Frontal cortex (tissue), 3 donors: ENCODE measurements at regions not wholly inside any gene's neighbourhood (a gene's known extent, or its start where the extent isn't known, plus 50 kb on each side); places are given as distances from the start of the nearest gene placed in this dataset.

Experiments used
- DNase-seq, 2 donors: peaks; one replicate each; pipeline ENCODE4 v3.0.0; 2012; ENCODE audit warnings: low spot score in 2 of 2
- FAIRE-seq: peaks from 2 replicates; lab custom pipeline; 2012; peaks lifted over from hg19 to GRCh38; lab: Jason Lieb, UNC
- donor health status: control.
- donor health status: control.
- donor health status: control.

DNA sequence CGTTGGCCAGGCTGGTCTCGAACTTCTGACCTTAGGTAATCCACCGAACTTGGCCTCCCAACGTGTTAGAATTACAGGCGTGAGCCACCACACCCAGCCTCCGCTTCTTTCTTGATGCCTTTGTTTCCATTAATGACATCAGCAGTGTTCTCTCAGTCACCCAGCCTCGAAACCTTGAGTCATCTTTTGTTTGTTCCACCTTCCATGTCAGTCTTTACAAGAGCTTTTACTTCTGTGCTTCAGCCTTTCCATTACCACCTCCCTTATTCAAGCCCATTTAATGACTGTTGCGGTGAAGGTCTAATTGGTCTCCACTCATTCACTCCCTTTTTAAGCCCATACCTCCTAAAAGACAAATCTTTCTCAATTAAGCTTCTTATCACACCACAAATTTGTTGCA, 146.6 kb upstream of the ADGRL2 start:
- no peak for DNase-seq
- FAIRE-seq: no peak

DNA sequence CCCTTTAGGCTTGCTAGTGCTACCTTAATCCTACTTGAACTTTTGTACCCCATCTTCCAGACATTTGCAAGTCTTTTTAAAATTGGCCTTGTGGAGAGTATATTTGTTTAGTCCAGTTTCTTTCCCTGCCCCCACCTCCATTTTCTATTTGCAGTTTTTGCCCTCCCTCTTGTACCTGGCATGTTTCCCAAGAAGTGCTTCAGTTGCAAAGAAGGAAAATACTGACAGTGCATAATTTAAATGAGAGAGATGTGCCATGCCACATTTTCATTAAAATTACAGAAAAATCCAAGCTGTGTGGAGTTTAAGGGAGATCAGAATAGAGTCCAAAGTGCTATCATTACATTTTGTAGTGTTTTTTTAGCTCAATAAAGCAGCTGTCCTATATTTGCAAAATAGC, 150.0 kb upstream of the ADGRL2 start:
- FAIRE-seq: no peak

GRCh38 chr1:81635816-81636215, 164.9 kb upstream of the ADGRL2 start:
- FAIRE-seq (no peak), DNase-seq (no peak)

More for the DNA sequence above, 150.0 kb upstream of the ADGRL2 start:
- no peak for DNase-seq

DNA sequence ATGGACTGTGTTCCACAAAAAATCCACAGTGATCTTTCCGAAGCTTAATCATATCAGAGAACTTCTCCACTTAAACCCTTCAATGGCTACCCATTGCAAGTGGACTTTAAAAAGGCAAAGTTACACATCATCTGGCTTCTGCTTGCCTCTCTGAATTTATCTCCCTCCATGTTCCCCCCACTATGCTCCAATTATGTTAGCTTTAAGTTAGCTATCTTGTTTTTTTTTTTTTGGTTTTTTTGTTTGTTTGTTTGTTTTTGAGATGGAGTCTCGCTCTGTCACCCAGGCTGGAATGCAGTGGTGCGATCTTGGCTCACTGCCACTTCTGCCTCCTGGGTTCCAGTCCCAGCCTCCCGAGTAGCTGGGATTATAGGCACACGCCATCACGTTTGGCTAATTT, 166.4 kb upstream of the ADGRL2 start:
- FAIRE-seq: no peak
- DNase-seq: no peak

- no peak for FAIRE-seq
Measured at GRCh38 chr1:81619156-81619555, 181.6 kb upstream of the ADGRL2 start.

GRCh38 chr1:81618376-81618775, 182.4 kb upstream of the ADGRL2 start:
- FAIRE-seq (no peak), DNase-seq (no peak)

More at GRCh38 chr1:81619156-81619555, 181.6 kb upstream of the ADGRL2 start:
- DNase-seq: no peak

- DNase-seq (no peak), FAIRE-seq (no peak)
Measured at GRCh38 chr1:81617308-81617967, 183.3 kb upstream of the ADGRL2 start.

- no peak for FAIRE-seq
- DNase-seq: no peak
Measured at GRCh38 chr1:81613803-81614202, 186.9 kb upstream of the ADGRL2 start.

DNA sequence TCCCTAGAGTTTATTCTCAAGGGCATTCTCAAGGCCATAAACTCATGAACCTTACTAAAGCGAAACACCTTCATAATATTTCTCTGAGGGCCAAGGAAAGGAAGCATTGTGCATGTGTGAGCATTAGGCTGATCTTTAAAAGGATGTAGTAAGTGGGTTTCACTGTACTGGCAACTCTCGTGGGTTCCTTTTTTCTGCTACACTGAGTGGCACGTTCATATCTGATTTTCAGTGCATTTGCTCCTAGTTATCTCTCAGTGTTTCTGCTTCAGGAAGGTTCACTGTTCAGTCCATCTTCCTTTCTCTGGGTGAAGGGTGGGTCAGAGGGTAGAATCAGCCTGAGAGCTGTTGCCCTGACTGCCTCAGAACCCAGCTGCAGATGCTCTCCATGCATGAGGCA, 192.8 kb upstream of the ADGRL2 start:
- DNase-seq: no peak
- no peak for FAIRE-seq

- no peak for DNase-seq
Measured at GRCh38 chr1:81607086-81607485, 193.6 kb upstream of the ADGRL2 start.

GRCh38 chr1:81606656-81607055, 194.1 kb upstream of the ADGRL2 start:
- DNase-seq: no peak
- no peak for FAIRE-seq

More at GRCh38 chr1:81607086-81607485, 193.6 kb upstream of the ADGRL2 start:
- no peak for FAIRE-seq

DNA sequence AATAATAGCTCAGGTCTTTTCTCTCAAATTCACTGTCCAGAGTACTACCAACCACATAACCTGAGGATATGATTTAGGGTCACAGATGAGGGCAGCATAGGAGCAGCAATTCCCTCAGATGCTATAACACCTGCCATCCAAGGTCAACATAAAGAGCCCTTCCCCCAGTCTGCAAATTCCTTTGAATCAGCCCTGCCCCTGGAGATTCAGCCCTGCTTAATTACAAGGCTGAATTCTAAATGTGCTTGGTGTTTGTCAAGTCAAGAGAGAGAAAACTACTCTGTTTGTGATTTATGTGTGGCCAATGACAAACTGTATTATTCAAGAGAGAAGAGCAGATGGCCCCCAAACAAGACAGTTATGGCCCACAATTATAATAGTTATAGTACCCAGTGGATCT, 195.7 kb upstream of the ADGRL2 start:
- DNase-seq (no peak), FAIRE-seq (no peak)

DNA sequence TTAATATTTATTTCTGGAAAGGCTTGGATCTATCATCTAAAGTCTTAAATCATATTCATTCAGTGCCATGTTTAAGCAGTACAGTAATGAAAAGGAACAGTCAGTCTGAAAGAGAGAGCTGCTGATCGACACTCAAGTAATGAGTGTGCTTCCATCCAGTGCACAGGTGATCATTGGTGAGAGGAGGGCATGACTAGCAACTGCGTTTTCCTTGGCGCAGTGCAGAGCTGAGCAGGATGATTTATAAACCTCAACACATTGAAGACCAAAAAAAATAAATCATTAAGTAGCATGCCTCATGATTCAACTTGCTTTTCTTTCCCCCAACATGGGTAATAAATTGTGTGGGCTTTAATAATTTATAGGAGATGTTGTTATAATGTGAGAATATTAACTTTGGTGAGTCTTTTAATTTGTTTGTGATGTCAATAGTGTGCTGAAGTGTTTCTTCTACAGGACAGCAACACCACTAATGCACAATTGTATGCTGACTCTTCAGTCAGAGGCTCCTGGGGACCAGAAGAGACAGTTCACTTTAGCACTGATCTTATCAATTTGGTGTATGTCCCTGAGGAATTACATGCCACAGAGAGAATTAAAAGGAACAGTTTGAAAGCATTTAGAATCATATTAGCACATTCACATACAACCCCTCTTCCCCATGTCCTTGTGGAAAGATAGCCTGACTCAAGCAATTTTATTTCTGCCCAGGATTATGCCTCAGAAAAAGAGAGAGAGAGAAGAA, 199.7 kb upstream of the ADGRL2 start:
- FAIRE-seq (no peak), DNase-seq (no peak)

DNA sequence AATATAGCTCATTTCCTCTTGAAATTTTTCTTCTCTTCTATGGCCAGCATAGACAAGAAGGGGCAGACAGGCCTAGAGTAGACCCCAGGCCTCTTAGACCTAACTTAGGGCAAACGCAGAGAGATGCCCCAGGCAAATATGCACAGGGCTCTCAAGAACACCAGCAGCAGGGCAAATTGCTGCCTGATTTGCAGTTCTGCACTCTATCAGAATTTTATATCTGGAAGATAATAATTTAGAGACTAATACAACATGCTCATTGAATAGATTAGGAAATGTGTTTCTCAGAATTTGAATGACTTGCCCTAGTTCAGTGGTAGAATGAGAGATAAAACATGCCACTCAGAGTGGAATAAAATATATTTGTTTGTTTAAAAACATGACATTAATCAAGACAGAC, 200.4 kb upstream of the ADGRL2 start:
- no peak for FAIRE-seq

GRCh38 chr1:81598623-81599022, 202.1 kb upstream of the ADGRL2 start:
- no peak for DNase-seq
- FAIRE-seq: no peak

More for the DNA sequence above, 200.4 kb upstream of the ADGRL2 start:
- DNase-seq: no peak

GRCh38 chr1:81597720-81598426, 202.9 kb upstream of the ADGRL2 start:
- FAIRE-seq (no peak), DNase-seq (no peak)

DNA sequence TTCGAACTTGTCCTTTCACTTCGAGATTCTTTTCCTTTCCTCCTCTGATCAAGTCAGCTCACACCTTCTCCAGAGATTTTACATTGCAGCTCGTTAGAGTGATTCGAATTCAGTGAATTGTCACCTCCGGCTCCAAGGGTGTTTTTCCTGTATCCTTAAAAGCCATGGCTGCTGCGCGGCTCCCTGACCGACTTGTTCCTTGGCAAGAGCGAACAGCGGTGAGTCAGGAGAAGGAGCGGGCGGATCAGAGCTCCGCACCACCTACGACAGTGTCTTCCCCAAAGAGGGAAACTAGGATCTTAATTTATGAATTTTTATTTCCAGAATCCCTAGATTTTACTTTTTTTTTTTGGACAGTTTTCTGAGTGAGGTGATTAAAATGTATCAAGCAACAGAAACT, 204.4 kb upstream of the ADGRL2 start:
- DNase-seq (no peak), FAIRE-seq (no peak)

- FAIRE-seq: no peak
- no peak for DNase-seq
Measured at GRCh38 chr1:81594206-81594605, 206.5 kb upstream of the ADGRL2 start.

DNA sequence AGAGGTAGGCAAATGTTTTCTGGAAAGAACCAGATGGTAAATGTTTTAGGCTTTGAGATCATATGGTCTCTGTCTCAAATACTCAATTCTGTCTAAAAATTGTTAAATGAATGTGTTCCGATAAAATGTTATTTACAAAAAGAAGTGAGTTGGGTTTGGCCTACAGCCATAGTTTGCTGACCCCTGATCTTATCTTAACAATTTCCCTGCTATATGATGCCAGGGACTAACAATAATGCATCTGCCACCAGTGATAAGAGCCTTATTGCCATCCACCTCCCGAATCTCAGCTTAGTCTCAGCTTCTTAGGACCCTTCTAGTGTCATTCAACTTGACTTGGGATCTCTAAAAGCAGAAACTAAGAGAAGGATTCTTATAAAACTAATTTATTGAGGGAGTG, 208.5 kb upstream of the ADGRL2 start:
- no peak for FAIRE-seq
- DNase-seq: no peak

DNA sequence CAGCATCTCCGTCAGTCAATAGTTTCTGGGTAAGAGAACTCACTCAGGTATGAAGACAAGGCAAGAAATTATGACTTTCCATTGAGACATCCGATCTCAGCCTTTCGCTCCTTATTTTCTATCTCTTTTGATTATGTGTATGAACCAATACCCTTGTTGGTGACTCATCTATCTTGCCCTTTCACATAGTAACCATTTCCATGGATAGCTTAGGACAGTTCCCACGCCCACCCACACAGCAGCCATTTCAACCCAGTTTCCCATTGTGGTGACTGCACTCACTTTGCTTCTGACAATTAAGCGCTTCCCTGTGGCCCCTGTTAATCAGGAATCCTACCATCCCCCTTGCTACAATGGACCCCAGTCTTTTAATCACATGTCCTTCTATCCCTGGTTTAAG, 210.6 kb upstream of the ADGRL2 start:
- FAIRE-seq: no peak
- no peak for DNase-seq

DNA sequence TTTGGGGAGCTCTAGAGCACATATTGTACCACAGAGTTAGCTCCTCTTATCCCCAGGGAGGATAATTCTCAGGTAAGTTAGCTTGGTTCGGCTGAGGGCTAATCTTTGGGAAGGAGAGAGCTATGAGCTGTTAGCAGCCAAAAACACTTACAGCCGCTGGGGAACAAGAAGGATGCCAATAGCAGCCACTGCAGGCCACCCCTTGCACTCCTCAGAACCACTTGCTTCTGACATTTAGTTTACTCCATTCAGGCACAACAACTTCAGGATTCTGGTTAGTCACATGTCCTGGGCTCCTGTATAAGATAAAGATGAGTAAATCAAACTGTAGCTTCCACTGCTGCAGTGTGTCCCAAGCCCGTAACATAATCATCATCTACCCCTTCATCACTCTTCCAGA, 212.6 kb upstream of the ADGRL2 start:
- no peak for FAIRE-seq
- no peak for DNase-seq
